ENCODE measurements at regions not wholly inside any gene's neighbourhood (a gene's known extent, or its start where the extent isn't known, plus 50 kb on each side); places are given as distances from the start of the nearest gene placed in this dataset.

DNA sequence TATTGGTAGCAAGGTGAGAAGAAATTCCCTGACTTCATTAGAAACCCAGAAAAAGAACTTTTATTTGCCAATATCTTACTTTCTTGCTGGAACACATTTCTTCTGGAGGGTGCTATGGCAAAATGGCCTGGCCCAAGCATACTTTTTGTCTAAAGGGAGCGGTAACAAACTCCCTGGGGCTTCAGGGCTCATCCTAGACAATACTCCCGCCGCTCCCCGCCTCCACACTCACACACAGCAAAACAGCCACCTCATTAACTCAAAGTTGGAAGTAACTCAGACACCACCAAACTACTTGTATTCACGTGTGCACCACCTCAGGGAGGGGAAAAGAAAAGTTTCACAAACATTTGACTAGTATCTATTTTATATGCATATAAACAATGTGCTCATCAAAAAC, 75.7 kb downstream of the IGSF1 start:
- Histone ChIP-seq H3K56ac (ENCODE audit: extremely low read depth, insufficient read depth, low read length) (no peak overlapping the region), H3K18ac (ENCODE audit: low read depth, low read length) (no peak overlapping the region), H2AK9ac (replicated peaks; ENCODE audit: low read depth, low read length, poor library complexity) (no peak overlapping the region), H3K79me1 (ENCODE audit: low read depth in 1 of 2, low read length in 2 of 2) (no peaks in the 10 kb centered on the region), H2BK20ac (ENCODE audit: low read depth, low read length) (no peak overlapping the region), H3K9ac (ENCODE audit: low read depth, low read length) (no peak overlapping the region), H2BK15ac (ENCODE audit: low read depth, low read length) (no peak overlapping the region), H4K5ac (ENCODE audit: low read depth, low read length) (no peak overlapping the region), H3K9me3 (ENCODE audit: control insufficient read depth, insufficient read depth, low read length) (no peaks in the 10 kb centered on the region), H3K23ac (ENCODE audit: low read depth, low read length) (no peak overlapping the region), H3K36me3 (ENCODE audit: control insufficient read depth, insufficient read depth, low read length) (no peaks in the 10 kb centered on the region), H2AK5ac (ENCODE audit: low read depth, low read length) (no peak overlapping the region), H2BK120ac (ENCODE audit: low read depth, low read length) (no peak overlapping the region), H3K14ac (replicated peaks; ENCODE audit: low read depth, low read length) (no peak overlapping the region), H4K8ac (ENCODE audit: low read depth in 2 of 2, low read length in 2 of 2) (no peak overlapping the region), H3K27me3 (ENCODE audit: control insufficient read depth, insufficient read depth, low read length) (no peaks in the 10 kb centered on the region), H4K20me1 (ENCODE audit: insufficient read depth, low read length) (no peaks in the 10 kb centered on the region), H3K27ac (ENCODE audit: insufficient read depth, low read length) (no peak overlapping the region), H4K91ac (ENCODE audit: insufficient read depth, low read depth, low read length) (no peak overlapping the region), H3K4me1 (ENCODE audit: control insufficient read depth, insufficient read depth, low read length) (no peaks in the 10 kb centered on the region), H3K4me3 (ENCODE audit: insufficient read depth, low read depth, low read length) (no peak overlapping the region), H3K9me1 (ENCODE audit: insufficient read depth, low read length) (no peaks in the 10 kb centered on the region), H3K4ac (ENCODE audit: low read depth, low read length) (no peak overlapping the region), H2AFZ (replicated peaks; ENCODE audit: low read length, poor library complexity) (no peak overlapping the region), H3K4me2 (ENCODE audit: low read depth, low read length) (no peak overlapping the region), H2BK5ac (ENCODE audit: low read depth, low read length, poor library complexity, severe bottlenecking) (no peak overlapping the region)
- dilution Hi-C loops (cut with HindIII; ENCODE audit: low sequenced_read_pairs, unreplicated experiment) (no loop called here), in situ Hi-C loops (cut with MboI; ENCODE audit: low sequenced_read_pairs) (no loop called here), intact Hi-C loops (cut with micrococcal nuclease) (no loop called here)
- BruUV-seq (replicated peaks) = no TSS peak
- no peak for DNase-seq
- POLR2A ChIA-PET (ENCODE audit: unreplicated experiment) = no interaction called here
- CTCF ChIA-PET = no interaction called here
- no CpG with 5 or more reads among the region's 5 CpGs for WGBS, 2 experiments (ENCODE audit: extremely low coverage in 2 of 2, insufficient read length in 1 of 2)
- no peak for ATAC-seq (ENCODE audit: low read depth)
- TF ChIP-seq CHD1 (IDR thresholded peaks at IDR 0.05; ENCODE audit: low read depth, low read length) (no peak), CEBPB (IDR thresholded peaks at IDR 0.05; ENCODE audit: low read depth, low read length) (no peak), BHLHE40 (IDR thresholded peaks at IDR 0.05; ENCODE audit: low read depth, low read length) (no peak), FOS (IDR thresholded peaks at IDR 0.05; ENCODE audit: low read depth, low read length) (no peak), RFX5 (IDR thresholded peaks at IDR 0.05; ENCODE audit: low read depth, low read length) (no peak), MAZ (IDR thresholded peaks at IDR 0.05; ENCODE audit: borderline replicate concordance, low read depth, low read length) (no peak), RCOR1 (IDR thresholded peaks at IDR 0.05; ENCODE audit: insufficient replicate concordance, low read length) (no peak), SMC3 (IDR thresholded peaks at IDR 0.05; ENCODE audit: low read depth, low read length) (no peak), MXI1 (IDR thresholded peaks at IDR 0.05; ENCODE audit: borderline replicate concordance, low read depth, low read length) (no peak), NFE2L2 (IDR thresholded peaks at IDR 0.05; ENCODE audit: low read depth, low read length) (no peak)
- TF ChIP-seq, protein P1, sequence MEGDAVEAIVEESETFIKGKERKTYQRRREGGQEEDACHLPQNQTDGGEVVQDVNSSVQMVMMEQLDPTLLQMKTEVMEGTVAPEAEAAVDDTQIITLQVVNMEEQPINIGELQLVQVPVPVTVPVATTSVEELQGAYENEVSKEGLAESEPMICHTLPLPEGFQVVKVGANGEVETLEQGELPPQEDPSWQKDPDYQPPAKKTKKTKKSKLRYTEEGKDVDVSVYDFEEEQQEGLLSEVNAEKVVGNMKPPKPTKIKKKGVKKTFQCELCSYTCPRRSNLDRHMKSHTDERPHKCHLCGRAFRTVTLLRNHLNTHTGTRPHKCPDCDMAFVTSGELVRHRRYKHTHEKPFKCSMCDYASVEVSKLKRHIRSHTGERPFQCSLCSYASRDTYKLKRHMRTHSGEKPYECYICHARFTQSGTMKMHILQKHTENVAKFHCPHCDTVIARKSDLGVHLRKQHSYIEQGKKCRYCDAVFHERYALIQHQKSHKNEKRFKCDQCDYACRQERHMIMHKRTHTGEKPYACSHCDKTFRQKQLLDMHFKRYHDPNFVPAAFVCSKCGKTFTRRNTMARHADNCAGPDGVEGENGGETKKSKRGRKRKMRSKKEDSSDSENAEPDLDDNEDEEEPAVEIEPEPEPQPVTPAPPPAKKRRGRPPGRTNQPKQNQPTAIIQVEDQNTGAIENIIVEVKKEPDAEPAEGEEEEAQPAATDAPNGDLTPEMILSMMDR (conservative IDR thresholded peaks at IDR 0.05; ENCODE audit: low read depth, low read length) = no peak
- TF ChIP-seq, protein P2, sequence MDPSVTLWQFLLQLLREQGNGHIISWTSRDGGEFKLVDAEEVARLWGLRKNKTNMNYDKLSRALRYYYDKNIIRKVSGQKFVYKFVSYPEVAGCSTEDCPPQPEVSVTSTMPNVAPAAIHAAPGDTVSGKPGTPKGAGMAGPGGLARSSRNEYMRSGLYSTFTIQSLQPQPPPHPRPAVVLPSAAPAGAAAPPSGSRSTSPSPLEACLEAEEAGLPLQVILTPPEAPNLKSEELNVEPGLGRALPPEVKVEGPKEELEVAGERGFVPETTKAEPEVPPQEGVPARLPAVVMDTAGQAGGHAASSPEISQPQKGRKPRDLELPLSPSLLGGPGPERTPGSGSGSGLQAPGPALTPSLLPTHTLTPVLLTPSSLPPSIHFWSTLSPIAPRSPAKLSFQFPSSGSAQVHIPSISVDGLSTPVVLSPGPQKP (IDR thresholded peaks at IDR 0.05; ENCODE audit: borderline replicate concordance, low read depth, low read length) = no peak

Measured in IMR-90 (cell line).